Lower leg skin (tissue), 4 donors: ENCODE measurements at regions not wholly inside any gene's neighbourhood (a gene's known extent, or its start where the extent isn't known, plus 50 kb on each side); places are given as distances from the start of the nearest gene placed in this dataset.
"Not testable (repeated sequence)": the region's sequence is repeated elsewhere in the genome, so short reads cannot be mapped to it uniquely, and the experiment has no call there.

Experiments
- DNase-seq, 2 donors: peaks; one replicate each; pipeline ENCODE4 v3.0.0-alpha.2; 2019; ENCODE audit warnings: low spot score in 2 of 2
- H3K4me3 ChIP-seq: fragments of 200-600 bp; sonication (generic); 2 replicates; pipeline ENCODE4 v1.5.1; 2017; ENCODE audit warnings: mild to moderate bottlenecking, low read depth; ENCODE audit not compliant: poor library complexity, severe bottlenecking
- CTCF ChIP-seq, 3 donors: fragments of 450-650 bp; IDR thresholded peaks; one replicate each; pipeline ENCODE4 v1.5.1; 2016; ENCODE audit warnings: antibody characterized with exemption in 3 of 3, mild to moderate bottlenecking in 3 of 3, moderate library complexity in 2 of 3
- POLR2A ChIP-seq, 2 donors: fragments of 450-650 bp; IDR thresholded peaks; one replicate each; pipeline ENCODE4 v1.6.1; 2016 to 2017; ENCODE audit warnings: antibody characterized with exemption in 2 of 2, mild to moderate bottlenecking in 1 of 2, moderate library complexity in 1 of 2
- WGBS, 2 donors: methylation state at CpG; one replicate each; pipeline ENCODE4 v1.1.5; 2018; 5-methylcytosine and 5-hydroxymethylcytosine counted together
- intact Hi-C: fragments of 100-400 bp; cut with DNase I; formaldehyde crosslinking; loops from one replicate; pipeline ENCODE4 v1.15.0; 2023; ENCODE audit warnings: low total_unique reads

- H3K4me3 ChIP-seq: no peak overlapping the region
- intact Hi-C loops: no loop called here
- 90 to 92% methylated on average over 5 of the region's 5 CpGs for WGBS, 2 donors
- no peak for DNase-seq
- no peak for TF ChIP-seq POLR2A (IDR thresholded peaks at IDR 0.05)
- TF ChIP-seq CTCF (IDR thresholded peaks at IDR 0.05): no peak
Measured at GRCh38 chr10:61050120-61050745, 106.2 kb upstream of the RHOBTB1 start.

GRCh38 chr10:61049386-61049785 is 105.4 kb upstream of the RHOBTB1 start:
- WGBS, 2 donors: 60 to 64% methylated on average over 2 of the region's 2 CpGs
- no peak for DNase-seq
- no peak for TF ChIP-seq CTCF (IDR thresholded peaks at IDR 0.05)
- no peak for TF ChIP-seq POLR2A (IDR thresholded peaks at IDR 0.05)
- intact Hi-C loops: no loop called here
- H3K4me3 ChIP-seq: no peak overlapping the region

GRCh38 chr10:61047788-61048560 is 104.0 kb upstream of the RHOBTB1 start:
- 90 to 93% methylated on average over 8 of the region's 8 CpGs for WGBS, 2 donors
- TF ChIP-seq CTCF (IDR thresholded peaks at IDR 0.05): no peak
- TF ChIP-seq POLR2A (IDR thresholded peaks at IDR 0.05): no peak
- intact Hi-C loops: no loop called here
- no peak overlapping the region for H3K4me3 ChIP-seq
- no peak for DNase-seq

GRCh38 chr10:61047081-61047480 is 103.1 kb upstream of the RHOBTB1 start:
- no peak for DNase-seq
- no peak for TF ChIP-seq POLR2A (IDR thresholded peaks at IDR 0.05)
- TF ChIP-seq CTCF (IDR thresholded peaks at IDR 0.05): no peak
- H3K4me3 ChIP-seq: no peak overlapping the region
- intact Hi-C loops: no loop called here
- 43 to 50% methylated on average over 5 of the region's 5 CpGs for WGBS, 2 donors

- intact Hi-C loops, H3K4me3 ChIP-seq, DNase-seq: not testable (repeated sequence)
- WGBS, 2 donors: 88 to 96% methylated on average over 5 of the region's 5 CpGs
Measured at GRCh38 chr10:61045480-61045879, 101.5 kb upstream of the RHOBTB1 start.

GRCh38 chr10:61042533-61042932 is 98.5 kb upstream of the RHOBTB1 start:
- DNase-seq: no peak
- intact Hi-C loops: no loop called here
- no peak for TF ChIP-seq POLR2A (IDR thresholded peaks at IDR 0.05)
- no peak for TF ChIP-seq CTCF (IDR thresholded peaks at IDR 0.05)
- H3K4me3 ChIP-seq: no peak overlapping the region
